ENCODE measurements at regions not wholly inside any gene's neighbourhood (a gene's known extent, or its start where the extent isn't known, plus 50 kb on each side); places are given as distances from the start of the nearest gene placed in this dataset.

- TF ChIP-seq CTCF (IDR thresholded peaks at IDR 0.05) (no peak), POLR2A (IDR thresholded peaks at IDR 0.05) (no peak)
Observed at GRCh38 chr6:5833120-5833519, 173.6 kb downstream of the NRN1 start.
